GM18907 (cell line): ENCODE measurements at regions not wholly inside any gene's neighbourhood (a gene's known extent, or its start where the extent isn't known, plus 50 kb on each side); places are given as distances from the start of the nearest gene placed in this dataset.
"Not testable (repeated sequence)": the region's sequence is repeated elsewhere in the genome, so short reads cannot be mapped to it uniquely, and the experiment has no call there.

Experiments
- ATAC-seq: cut with Tn5 transposase; IDR thresholded peaks from one replicate; pipeline ENCODE4 v1.9.1; 2021; ENCODE audit warnings: mild to moderate bottlenecking, moderate library complexity; ENCODE audit not compliant: unreplicated experiment

DNA sequence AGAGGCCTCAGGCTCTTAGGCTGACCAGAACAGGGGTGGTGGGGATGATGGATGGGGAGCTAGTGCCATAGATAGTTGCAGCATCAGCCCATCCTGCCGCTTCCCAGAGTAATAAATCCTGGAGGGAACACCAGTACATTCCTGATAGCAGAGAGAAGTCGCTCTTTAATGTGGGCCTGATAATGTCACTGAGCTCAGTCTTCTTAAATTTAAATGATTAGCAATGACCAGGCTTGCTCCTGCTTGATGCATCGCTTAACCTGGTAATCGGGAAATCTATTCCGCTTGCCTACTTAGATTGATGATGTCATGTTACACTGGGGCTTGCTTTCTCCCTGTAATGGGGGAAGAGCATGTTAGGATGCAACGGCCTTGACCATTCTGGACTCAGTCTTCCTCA lies 218.6 kb upstream of the PLXNA2 start:
- no peak for ATAC-seq

GRCh38 chr1:208465266-208465665 lies 221.1 kb upstream of the PLXNA2 start:
- no peak for ATAC-seq

- no peak for ATAC-seq
Measured at GRCh38 chr1:208465786-208466590, 221.8 kb upstream of the PLXNA2 start.

DNA sequence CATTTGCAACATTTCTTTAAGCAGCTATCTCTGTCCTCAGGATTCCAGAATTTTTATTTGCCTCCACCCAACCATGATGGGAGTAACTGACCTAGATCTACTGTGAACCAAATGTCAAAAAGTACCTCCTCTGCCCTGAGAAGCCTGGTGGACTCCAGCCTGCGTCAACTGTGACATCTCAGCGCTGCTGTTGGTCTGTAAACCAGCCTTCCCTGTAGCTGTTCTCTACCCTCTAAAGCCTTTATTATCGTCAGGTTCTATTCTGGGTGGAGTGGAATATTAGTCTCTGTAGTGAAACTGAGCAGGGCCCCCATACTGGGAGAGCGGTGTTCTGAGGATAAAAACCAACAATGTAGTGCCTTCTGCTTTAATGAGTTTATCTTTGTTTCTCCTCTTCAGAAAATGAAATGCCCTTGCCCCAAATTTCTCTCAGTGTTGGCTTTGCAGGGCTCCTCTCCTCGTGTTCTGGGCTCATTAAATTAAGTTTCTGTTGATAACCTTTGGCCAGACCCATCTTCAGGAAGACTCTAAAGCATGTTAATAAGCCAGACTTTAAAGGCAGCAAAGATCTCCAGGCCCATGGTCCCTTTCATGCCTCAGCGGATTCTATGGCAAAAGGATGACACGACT lies 223.1 kb upstream of the PLXNA2 start:
- ATAC-seq: no peak

DNA sequence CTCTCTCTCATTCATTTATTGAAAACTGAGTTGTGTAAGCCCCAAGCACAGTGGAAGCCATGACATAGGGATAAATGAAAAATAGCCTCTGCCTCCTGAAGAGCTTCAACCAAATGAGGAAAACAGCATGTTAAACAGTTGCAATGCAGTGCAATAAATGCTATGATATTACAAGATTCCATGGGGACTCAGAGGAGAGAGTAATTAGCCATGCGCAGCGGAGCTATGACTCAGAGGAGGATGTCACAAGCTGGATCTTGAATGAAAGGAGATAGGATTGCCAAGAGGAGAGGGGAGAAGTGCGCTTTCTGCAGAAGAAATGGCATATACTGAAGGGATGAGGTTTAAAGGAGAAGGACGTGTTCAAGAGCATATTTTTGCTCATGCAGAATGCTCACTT lies 231.3 kb upstream of the PLXNA2 start:
- ATAC-seq: no peak

DNA sequence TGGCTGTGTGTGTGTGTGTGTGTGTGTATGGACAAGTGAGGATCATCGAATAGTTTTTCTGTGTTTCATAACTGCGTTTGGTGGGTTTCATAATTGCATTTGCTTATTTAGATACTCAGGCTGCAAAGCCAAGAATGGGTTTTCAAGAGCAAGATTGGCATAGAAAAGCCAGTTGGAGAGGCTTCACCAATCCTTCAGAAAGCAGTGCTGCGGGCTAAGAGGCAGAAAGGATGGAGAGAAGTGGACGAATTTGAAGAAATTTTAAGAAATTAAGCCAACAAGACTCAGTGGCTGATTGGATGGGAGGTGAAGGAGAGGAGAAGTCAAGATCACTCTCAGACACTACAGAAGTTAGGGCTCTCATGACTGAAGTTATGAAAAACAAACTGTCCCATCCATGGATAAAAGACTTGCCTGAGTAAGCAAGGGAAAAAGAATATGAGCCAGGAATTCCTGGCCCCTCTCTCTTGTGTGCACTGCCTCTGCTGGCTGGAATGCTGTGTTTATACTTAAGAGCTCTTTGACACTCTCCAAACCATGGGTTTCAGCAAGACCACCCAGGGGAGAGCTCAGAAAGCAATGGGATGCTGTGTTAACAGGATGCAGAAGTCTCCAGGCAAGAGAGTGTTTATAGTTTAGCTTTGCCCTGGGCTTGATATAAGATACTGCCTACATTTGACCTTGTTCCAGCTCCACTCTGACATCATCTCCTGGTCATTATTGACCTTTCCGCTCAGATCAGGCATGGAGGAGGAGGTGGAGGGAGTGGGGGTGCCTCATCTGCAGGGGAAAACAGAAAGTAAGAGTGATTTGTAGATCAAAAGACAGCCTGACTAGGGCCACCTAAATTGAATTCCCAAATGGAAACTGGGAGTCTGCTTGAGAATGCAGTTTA lies 232.0 kb upstream of the PLXNA2 start:
- no peak for ATAC-seq

DNA sequence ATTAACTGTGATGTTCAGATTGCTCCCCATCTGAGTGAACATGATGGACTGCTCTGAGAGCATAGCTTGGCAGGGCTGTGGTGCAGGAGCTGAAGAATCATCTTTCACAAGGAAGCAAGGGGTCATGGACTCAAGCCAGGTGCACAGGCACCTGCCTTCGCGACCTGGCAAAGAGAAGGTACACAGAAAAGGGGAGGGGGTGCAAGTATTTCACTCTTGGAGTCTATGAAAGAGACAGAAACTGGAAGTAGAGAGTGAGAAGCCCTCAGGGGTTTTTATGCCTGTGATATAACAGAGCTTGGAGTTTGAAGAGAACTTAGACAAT lies 232.6 kb upstream of the PLXNA2 start:
- no peak for ATAC-seq

GRCh38 chr1:208479435-208479834 lies 235.3 kb upstream of the PLXNA2 start:
- ATAC-seq: no peak

DNA sequence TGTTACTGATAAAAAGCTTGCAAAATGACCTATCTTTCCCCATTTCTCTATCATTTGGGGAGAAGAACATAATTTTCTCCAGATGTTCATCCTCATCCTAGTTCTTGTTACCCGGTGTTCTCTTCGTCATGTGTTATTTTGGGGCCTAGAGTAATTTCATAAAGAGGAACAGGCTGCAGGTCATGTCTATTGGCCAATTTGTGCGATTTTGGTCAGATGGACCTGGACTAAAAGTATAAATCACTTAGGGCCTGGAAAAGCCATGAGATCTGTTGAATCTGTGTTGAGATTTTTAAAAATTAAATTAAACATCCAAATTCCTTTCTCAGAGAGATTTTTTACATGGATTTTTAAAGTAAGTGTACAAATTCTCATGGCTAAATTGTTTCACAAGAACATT lies 241.3 kb upstream of the PLXNA2 start:
- ATAC-seq: no peak

DNA sequence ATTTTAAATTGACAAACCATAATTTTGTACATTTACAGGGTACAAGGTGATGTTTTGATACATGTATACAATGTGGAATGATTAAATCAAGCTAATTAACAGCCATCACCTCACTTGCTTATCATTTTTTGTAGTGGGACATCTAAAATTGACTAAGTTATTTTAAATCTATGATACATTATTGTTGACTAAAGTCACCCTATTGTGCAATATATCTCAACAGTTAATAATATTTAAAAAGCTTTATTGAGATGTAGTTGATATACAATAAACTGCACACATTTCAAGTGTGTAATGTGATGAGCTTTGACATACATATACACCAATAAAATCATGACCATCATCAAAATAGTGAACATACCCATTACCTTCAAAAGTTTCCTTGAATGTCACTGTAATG lies 242.5 kb upstream of the PLXNA2 start:
- no peak for ATAC-seq

DNA sequence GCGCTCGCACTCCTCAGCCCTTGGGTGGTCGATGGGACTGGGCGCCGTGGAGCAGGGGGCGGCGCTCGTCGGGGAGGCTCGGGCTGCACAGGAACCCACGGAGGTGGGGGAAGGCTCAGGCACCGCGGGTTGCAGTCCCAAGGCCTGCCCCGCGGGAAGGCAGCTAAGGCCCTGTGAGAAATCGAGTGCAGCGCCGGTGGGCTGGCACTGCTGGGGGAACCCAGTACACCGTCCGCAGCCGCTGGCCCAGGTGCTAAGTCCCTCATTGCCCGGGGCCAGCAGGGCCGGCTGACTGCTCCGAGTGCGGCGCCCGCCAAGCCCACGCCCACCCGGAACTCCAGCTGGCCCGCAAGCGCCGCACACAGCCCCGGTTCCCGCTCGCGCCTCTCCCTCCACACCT lies 244.2 kb upstream of the PLXNA2 start:
- ATAC-seq: not testable (repeated sequence)

DNA sequence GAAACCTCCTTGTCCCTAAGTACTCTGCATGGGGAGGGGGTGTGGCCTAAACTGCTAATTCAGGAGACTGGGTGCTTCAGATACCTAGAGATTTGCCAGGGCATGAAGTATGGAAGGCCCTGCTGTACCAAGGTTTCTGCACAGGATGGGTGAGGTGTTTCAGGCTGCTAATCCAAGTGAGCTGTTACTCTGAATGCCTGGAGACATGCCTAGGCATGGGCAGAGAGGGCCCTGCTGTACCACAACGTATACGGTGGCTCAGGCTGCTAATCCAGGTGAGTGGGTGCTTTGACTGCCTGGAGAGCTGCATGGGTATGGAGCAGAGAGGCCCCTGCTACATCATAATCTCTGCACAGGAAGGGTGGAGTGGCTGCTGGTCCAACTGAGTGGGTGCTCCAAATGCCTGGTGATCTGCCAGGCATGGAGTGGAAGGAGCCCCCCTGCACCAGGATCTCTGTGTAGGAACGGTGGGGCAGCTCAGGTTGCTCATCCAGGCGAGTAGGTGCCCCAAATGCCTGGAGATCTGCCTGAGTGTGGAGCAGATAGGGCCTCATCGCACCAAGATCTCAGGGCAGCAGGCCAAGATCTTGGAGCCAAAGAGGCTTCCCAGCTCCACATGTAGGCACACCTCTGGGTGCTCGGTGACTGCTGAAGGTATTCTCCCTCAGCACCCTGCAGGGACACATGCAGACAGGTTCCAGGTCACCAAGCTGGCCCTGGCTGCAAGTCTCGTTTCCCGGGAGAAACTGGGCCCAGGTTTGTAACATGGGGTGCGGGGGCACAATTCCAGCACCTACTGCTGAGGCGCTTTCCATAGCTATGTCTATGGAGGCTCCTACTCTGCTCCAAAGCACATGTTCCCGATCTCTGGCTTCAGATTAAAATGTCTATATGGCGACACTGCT lies 252.5 kb upstream of the PLXNA2 start:
- no peak for ATAC-seq

- ATAC-seq: no peak
Measured at GRCh38 chr1:208497866-208498541, 253.8 kb upstream of the PLXNA2 start.

- ATAC-seq: no peak
Measured at GRCh38 chr1:208499026-208499425, 254.8 kb upstream of the PLXNA2 start.

DNA sequence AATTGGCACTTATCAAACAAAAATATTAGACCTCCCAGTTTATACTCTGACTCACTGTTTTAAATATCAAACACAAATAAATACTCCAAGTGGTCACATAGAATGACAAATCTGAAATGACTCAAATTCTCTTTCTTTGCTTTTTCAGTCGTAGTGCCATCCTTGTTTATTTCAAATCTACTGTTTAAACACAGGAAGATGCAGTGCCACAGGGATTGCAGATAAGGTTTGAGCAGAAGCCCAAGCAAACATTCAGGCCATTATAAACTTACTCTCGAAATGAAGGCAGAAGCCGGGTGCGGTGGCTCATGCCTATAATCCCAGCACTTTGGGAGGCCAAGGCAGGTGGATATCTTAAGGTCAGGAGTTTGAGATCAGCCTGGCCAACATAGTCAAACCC lies 255.4 kb upstream of the PLXNA2 start:
- ATAC-seq: no peak

DNA sequence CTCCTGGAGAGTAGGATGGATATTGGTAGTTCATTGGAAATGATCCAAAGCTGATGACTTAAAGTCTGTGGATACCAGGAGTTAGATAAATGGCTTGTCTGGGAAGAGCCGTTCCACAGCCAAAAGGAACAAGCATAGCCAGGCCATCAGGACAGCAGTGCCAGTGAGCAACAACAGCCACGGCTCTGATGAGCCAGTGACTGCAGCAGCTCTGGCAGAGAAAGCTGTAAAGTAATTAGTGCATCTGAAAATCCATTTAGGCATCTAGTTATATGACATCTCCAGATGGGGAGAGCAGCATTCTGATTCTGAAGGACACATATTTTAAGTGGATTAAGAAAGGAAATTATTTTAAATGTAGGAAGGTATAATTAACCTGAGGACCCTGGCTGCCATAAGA lies 256.2 kb upstream of the PLXNA2 start:
- no peak for ATAC-seq

GRCh38 chr1:208501542-208501941 lies 257.4 kb upstream of the PLXNA2 start:
- ATAC-seq: no peak

- no peak for ATAC-seq
Measured at GRCh38 chr1:208503787-208504186, 259.6 kb upstream of the PLXNA2 start.

DNA sequence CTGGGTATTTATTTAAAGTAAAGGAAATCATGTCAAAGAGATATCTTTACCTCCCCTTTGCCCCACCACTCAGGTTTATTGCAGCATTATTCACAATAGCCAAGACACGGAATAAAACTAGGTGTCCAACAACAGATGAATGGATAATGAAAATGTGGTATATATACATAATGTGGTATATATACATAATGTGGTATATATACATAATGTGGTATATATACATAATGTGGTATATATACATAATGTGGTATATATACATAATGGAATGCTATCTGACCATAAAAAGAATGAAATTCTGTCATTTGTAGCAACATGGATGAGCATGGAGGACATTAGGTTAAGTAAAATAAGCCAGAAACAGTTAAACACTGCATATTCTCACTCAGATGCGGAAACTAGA lies 262.6 kb upstream of the PLXNA2 start:
- ATAC-seq: no peak

DNA sequence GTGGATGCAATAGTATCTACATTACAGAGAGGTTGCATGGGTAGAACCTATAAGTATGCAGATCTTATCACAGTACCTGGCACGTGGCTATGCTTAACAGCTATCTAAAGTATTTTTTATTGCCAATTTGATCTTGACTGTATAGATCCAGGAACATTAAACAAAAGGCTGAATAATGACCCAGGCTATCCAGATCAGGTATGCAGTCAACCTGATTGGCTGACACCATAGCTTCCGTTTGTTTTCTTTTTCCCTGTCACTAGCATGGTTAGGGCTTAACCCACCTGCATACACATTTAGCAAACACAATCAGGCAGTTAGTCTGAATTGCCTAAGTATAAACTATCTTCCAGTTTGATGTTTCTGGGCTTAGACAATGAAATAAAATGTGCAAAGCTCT lies 264.9 kb upstream of the PLXNA2 start:
- ATAC-seq: no peak
